Retina (tissue), 1 donor: ENCODE measurements at regions not wholly inside any gene's neighbourhood (a gene's known extent, or its start where the extent isn't known, plus 50 kb on each side); places are given as distances from the start of the nearest gene placed in this dataset.
"Not testable (repeated sequence)": the region's sequence is repeated elsewhere in the genome, so short reads cannot be mapped to it uniquely, and the experiment has no call there.

Experiments used
- DNase-seq: peaks from one replicate; pipeline ENCODE4 v3.0.0-alpha.2; 2016

DNA sequence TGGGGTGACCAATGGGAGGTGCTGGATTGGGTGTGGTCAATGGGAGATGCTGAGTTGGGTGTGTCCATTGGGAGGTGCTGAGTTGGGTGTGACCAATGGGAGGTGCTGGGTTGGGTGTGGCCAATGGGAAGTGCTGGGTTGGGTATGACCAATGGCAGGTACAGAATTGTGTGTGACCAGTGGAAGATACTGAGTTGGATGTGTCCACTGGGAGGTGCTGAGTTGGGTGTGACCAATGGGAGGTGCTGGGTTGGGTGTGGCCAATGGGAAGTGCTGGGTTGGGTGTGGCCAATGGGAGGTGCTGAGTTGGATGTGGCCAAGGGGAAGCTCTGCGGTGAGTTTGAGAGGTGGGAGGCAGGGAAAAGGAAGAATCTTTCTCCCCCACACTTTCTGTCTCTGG is 250.0 kb upstream of the PROK2 start:
- no peak for DNase-seq

- DNase-seq: no peak
Observed at GRCh38 chr3:72033666-72034428, 248.9 kb upstream of the PROK2 start.

GRCh38 chr3:72032441-72033135 is 247.6 kb upstream of the PROK2 start:
- no peak for DNase-seq

DNA sequence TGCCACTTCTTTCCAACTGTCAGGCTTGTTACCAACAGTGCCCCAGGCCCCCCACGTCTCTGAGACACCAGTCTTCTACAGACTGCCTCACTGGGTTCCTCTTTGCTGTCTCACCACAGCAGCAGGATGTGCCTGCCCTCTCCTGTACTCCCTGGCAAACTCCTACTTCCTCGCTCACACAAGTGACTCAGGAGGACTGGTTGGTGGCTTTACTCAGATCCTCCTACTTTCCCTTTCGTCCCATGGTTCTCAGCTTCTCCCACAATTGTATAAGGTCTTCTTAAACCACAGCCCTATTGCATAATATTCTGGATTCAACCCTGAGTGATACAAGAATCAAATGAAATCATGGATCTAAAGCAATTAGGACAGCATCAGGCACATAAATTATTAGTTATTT is 246.6 kb upstream of the PROK2 start:
- DNase-seq: no peak

DNA sequence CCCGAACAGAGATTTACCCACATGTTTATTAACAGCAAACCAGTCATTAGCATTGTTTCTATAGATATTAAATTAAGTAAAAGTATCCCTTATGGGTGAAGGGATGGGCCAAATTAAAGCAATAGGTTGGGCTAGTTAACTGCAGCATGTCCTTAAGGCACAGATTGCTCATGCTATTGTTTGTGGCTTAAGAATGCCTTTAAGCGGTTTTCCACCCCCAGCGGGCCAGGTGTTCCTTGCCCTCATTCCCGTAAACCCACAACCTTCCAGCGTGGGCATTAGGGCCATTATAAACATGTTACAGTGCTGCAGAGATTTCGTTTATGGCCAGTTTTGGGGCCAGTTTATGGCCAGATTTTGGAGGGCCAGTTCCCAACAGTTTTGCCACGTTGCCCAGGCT is 245.3 kb upstream of the PROK2 start:
- not testable (repeated sequence) for DNase-seq

DNA sequence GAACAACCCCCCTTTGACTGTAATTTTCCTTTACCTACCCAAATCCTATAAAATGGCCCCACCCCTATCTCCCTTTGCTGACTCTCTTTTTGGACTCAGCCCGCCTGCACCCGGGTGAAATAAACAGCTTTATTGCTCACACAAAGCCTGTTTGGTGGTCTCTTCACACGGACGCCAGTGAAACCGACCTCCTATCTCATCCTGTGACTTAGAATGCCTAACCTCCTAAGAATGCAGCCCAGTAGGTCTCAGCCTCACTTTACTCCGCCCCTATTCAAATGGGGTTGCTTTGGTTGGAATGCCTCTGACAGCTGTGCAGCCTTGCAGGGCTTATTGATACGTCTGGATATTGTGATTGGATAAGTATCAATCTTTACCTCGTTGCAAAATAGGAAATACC is 243.8 kb upstream of the PROK2 start:
- peak; percentile 45 for DNase-seq

- DNase-seq: not testable (repeated sequence)
Observed at GRCh38 chr3:72028307-72028706, 243.4 kb upstream of the PROK2 start.

DNA sequence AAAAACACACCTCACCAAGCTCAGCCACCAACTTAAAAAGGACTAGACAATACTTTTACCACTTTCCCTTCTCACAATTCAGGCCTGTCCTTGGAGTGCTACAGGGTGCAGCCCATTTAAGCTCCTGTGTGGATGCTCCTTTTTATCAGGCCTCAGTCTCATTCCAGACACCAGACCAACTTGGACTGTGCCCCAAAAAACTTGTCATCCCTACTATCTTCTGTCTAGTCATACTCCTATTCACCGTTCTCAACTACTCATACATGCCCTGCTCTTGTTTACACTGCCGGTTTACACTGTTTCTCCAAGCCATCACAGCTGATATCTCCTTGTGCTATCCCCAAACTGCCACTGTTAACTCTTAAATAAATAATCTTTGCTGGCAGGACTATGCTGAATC is 242.8 kb upstream of the PROK2 start:
- DNase-seq: not testable (repeated sequence)

- no peak for DNase-seq
Observed at GRCh38 chr3:72022027-72022426, 237.1 kb upstream of the PROK2 start.

DNA sequence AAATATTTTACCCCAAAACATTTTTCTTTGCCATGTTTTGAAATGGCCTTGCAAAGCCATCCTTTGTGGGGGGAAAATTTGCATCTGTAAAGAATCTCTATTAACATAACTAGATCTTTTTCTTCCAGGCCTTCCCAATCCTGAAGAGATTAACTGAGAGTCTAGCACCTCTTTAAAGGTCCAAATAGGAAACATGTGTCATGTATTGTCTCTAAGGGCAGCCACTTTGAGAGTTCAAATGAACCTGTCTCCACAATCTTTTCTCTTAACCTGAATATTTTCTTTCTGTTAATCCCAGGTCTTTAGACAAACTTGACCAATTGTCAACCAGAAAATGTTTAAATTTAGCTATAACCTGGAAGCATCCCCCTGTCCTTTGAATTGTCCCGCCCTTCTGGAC is 236.6 kb upstream of the PROK2 start:
- no peak for DNase-seq

GRCh38 chr3:72018343-72018984 is 233.5 kb upstream of the PROK2 start:
- no peak for DNase-seq

DNA sequence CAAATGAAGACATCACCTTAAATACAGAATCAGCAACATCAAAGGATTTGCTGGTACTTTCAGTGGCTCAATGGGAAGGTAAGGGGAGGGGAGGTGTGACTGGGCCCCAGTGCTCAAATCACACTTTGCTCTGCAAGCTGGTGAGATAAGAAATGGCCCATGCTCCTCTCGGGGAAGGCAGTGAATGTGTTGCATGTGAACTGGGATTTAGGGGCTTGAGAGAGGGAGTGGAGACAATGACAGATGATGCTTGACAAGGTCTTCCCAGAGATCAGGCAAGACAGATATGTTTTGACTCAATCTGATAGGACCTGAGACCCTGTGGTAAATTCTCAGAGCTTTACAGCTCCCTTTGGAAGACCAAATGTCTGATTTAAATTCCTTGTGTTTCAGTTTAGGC is 233.0 kb upstream of the PROK2 start:
- DNase-seq: no peak

GRCh38 chr3:72017311-72017710 is 232.4 kb upstream of the PROK2 start:
- DNase-seq: no peak

- DNase-seq: no peak
Observed at GRCh38 chr3:72015463-72015862, 230.5 kb upstream of the PROK2 start.

- DNase-seq: no peak
Observed at GRCh38 chr3:72013084-72013483, 228.1 kb upstream of the PROK2 start.

DNA sequence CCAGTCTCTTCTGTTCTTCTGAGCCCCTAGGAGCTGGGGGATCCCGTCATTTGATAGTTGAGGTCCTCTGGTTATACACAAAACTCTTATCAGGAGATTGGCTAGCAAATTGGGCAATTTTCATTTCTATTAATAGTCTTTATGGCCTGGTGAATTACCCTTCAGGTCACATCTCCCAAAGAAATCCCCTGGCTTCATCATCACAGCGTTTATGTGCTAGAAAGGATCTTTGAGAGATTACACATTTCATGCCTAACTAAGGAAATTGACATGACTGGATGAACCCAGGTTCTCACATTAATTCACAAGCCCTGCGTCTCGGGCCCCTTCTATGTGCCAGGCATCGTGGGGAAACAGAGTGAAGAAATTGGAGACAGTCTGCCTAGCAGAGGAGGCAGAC is 227.4 kb upstream of the PROK2 start:
- no peak for DNase-seq

GRCh38 chr3:72011485-72011884 is 226.5 kb upstream of the PROK2 start:
- DNase-seq: no peak

DNA sequence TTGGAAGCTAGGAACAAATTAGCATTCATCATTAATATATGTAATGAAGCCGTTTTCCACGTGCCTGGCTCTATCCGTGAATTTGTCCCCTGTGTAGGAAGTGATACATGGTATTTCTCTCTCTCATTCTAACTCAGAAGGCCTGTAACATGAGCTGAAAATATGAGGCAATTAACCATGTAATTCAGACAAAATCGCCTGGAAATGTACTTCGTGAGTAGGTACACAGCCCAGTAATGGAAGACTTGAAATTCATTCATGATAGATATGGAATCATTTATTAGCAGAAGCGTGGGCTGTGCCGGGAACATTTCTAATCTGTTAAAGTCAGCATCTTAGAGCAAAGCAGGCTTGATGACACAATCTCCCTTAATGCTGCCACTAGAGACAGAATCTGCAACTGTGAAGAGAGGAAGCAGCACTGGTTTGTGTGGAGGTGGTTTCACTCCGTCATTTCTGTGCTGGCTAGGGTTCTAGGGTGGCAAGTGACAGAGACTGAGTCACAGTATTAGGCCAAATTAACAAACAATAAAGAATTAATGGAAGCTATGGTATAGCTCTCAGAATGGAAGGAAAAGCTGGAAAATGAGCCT is 225.0 kb upstream of the PROK2 start:
- DNase-seq: no peak

DNA sequence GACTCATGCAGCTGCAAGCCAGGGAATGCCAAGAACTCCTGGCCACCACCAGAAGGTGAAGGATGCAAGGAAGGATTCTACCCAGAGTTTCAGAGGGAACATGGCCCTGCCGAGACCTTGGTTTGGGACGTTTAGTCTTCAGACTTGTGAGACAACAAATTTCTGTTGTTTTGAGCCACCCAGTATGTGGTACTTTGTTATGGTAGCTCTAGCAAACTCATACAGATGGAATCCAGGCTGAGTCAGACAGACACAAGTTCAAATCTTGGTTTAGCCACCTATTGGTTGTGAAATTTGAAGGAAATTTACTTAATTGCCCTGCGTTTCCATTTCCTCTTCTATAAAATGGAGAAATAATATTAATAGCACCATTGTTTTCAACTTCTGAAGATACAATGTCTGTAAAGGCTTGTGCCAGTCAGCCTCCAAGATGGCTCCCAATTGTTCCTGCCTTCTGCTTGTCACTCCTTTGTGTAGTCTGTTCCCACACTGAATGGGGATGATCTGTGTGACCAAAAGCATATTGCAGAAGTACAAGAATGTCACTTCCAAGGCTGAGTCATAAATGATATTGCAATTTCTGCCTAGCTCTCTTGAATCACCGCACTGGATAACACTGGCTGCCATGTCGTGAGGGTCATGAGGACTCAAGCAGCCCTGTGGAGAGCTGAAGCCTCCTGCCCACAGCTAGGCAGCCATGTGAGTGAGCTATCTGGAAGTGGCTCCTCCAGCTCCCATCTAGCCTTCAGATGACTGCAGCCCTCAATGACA is 223.5 kb upstream of the PROK2 start:
- DNase-seq: no peak

- no peak for DNase-seq
Observed at GRCh38 chr3:72006631-72007556, 221.9 kb upstream of the PROK2 start.

- no peak for DNase-seq
Observed at GRCh38 chr3:72004749-72005292, 219.9 kb upstream of the PROK2 start.
